ENCODE measurements at regions not wholly inside any gene's neighbourhood (a gene's known extent, or its start where the extent isn't known, plus 50 kb on each side); places are given as distances from the start of the nearest gene placed in this dataset.

DNA sequence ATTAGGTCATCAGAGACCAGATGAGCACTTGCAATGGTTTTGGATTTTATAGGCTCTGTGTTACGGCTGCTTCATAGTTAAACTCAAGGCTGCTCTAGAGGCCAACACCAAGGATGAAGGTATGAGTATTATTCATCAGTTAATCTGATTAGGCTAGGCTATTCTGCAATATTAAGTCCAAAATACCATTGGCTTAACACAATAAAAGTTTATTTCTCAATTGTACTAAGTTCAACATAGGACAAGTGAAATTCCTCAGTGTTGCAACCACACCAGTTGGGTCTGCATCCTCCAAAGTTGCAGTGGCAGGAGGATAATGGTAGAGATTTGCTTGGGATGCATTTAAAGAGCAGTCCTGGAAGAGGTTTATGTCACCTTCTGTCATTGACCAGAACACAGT is 538.3 kb upstream of the CDH2 start:
- Histone ChIP-seq H3K36me3 (ENCODE audit: control insufficient read depth, insufficient read depth, low read length) (no peaks in the 10 kb centered on the region), H3K27me3 (ENCODE audit: control insufficient read depth, insufficient read depth, low read length) (no peaks in the 10 kb centered on the region), H3K4me3 (ENCODE audit: low read depth, low read length) (no peak overlapping the region)
- DNase-seq (ENCODE audit: low read depth), result no peak
- TF ChIP-seq, protein P1, sequence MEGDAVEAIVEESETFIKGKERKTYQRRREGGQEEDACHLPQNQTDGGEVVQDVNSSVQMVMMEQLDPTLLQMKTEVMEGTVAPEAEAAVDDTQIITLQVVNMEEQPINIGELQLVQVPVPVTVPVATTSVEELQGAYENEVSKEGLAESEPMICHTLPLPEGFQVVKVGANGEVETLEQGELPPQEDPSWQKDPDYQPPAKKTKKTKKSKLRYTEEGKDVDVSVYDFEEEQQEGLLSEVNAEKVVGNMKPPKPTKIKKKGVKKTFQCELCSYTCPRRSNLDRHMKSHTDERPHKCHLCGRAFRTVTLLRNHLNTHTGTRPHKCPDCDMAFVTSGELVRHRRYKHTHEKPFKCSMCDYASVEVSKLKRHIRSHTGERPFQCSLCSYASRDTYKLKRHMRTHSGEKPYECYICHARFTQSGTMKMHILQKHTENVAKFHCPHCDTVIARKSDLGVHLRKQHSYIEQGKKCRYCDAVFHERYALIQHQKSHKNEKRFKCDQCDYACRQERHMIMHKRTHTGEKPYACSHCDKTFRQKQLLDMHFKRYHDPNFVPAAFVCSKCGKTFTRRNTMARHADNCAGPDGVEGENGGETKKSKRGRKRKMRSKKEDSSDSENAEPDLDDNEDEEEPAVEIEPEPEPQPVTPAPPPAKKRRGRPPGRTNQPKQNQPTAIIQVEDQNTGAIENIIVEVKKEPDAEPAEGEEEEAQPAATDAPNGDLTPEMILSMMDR (IDR thresholded peaks at IDR 0.05; ENCODE audit: insufficient read depth, low read length, poor library complexity, severe bottlenecking), result no peak

DNA sequence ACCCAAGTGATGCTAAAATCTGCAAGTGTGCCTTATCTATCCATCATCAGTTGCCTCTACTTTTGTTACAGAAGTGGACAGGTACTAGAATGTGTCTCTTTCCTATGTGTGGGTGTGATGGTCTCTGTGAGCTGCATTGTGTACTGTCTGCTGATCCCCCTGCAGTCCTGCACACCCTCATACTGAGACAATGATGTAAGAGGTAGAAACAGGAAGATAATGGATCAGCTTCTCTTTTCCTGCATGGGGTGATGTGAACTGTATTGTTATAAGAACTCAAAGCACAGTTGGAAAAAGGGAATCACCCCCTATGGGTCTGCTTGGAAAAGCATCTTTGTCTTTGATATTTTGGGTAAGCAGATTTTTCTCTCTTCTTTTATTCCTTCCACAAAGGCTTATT is 537.6 kb upstream of the CDH2 start:
- no peaks in the 10 kb centered on the region for H3K36me3 ChIP-seq (ENCODE audit: control insufficient read depth, insufficient read depth, low read length)
- H3K4me3 ChIP-seq (ENCODE audit: low read depth, low read length), result no peak overlapping the region
- DNase-seq (ENCODE audit: low read depth), result no peak
- TF ChIP-seq, protein P1 (IDR thresholded peaks at IDR 0.05; ENCODE audit: insufficient read depth, low read length, poor library complexity, severe bottlenecking), result no peak
- H3K27me3 ChIP-seq (ENCODE audit: control insufficient read depth, insufficient read depth, low read length), result no peaks in the 10 kb centered on the region

DNA sequence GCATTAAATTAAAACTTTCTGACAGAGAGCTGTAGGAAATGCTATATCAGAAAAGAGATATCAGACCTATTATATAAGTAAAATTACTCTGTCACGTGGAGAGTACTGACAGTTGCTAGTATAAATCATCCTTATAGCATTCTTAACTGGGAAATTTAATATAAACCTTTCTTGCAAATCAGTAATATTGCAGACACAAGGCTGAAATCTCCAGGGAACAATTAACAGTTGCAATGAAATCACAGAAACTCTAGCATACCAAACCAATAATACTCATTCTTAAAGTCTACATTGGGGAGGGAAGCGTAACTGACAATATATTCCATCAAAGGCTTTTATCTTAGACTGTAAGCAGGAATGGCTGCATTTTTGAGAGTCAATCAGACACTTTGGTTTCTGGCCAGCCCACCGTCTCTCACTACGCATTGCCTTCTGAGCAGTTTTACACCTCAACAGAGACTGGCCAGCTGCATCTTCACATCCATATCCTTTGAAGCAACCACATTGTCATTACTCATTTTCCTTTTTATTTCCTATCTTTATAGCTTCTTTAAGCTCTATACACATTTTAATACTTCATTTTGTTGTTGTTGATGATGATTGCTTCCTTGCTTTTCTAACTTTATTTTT is 536.0 kb upstream of the CDH2 start:
- TF ChIP-seq, protein P1 (IDR thresholded peaks at IDR 0.05; ENCODE audit: insufficient read depth, low read length, poor library complexity, severe bottlenecking), result no peak
- no peak for DNase-seq (ENCODE audit: low read depth)
- no peaks in the 10 kb centered on the region for H3K36me3 ChIP-seq (ENCODE audit: control insufficient read depth, insufficient read depth, low read length)
- H3K4me3 ChIP-seq (ENCODE audit: low read depth, low read length), result no peak overlapping the region
- no peaks in the 10 kb centered on the region for H3K27me3 ChIP-seq (ENCODE audit: control insufficient read depth, insufficient read depth, low read length)

DNA sequence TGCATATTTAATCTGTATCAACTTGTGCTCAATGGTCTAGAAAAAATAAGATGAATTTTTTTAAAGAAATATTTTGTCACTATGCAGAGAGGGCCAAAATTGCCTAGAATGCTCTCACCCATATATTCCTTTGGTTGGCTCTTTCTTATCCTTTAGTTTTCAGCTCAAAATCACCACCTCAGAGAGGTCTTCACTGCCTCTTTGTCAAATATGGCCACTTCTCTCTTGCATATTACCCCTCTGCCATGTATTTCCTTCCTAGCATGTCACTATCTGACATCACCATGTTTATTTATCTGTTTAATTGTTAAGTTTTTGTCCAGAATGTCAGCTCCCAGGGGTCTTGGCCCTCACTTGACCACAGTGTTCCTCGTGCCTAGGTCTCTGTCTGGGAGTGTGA is 535.2 kb upstream of the CDH2 start:
- TF ChIP-seq, protein P1 (IDR thresholded peaks at IDR 0.05; ENCODE audit: insufficient read depth, low read length, poor library complexity, severe bottlenecking), result no peak

DNA sequence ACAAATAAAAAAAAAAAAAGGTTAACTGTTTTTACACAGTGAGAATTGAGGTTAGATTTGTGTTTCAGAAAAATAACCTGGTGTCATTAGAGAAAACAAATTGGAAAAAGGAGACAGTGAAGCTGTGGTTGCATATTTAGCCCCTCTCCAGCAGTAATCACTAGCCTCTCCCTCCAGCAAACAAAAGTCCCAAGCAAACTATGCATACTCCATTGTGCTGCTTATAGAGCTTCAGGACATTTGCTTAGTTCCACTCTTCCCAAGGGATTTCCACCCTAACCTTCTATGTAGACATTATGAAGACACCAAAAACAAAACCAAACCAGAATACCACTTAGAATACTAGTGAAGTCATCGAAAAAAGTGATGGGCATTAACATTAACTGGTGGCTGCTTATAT is 534.2 kb upstream of the CDH2 start:
- TF ChIP-seq, protein P1 (IDR thresholded peaks at IDR 0.05; ENCODE audit: insufficient read depth, low read length, poor library complexity, severe bottlenecking), result no peak
- H3K27me3 ChIP-seq (ENCODE audit: control insufficient read depth, insufficient read depth, low read length), result no peaks in the 10 kb centered on the region
- H3K36me3 ChIP-seq (ENCODE audit: control insufficient read depth, insufficient read depth, low read length), result no peaks in the 10 kb centered on the region
- H3K4me3 ChIP-seq (ENCODE audit: low read depth, low read length), result no peak overlapping the region
- no peak for DNase-seq (ENCODE audit: low read depth)

More for the DNA sequence above, 535.2 kb upstream of the CDH2 start:
- Histone ChIP-seq H3K4me3 (ENCODE audit: low read depth, low read length) (no peak overlapping the region), H3K36me3 (ENCODE audit: control insufficient read depth, insufficient read depth, low read length) (no peaks in the 10 kb centered on the region), H3K27me3 (ENCODE audit: control insufficient read depth, insufficient read depth, low read length) (no peaks in the 10 kb centered on the region)
- DNase-seq (ENCODE audit: low read depth), result no peak

DNA sequence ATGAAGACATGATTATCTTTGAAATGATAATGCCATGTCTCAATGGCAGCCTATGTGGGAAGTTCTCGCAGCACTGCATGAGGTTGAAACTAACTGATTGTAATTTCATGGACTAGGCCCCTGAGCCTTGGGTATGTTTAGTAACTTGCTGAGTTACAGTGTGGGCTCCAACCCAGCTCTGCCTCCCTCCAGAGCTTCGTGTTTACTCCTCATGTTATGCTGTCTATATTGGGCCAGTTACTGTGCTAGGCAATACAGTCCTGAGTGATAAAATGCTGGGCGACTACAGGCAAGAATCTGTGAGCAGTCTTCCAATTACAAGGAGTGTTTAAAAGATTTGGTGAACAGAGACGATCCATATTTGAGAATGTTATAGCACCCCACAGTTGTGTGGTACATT is 530.1 kb upstream of the CDH2 start:
- no peak overlapping the region for H3K4me3 ChIP-seq (ENCODE audit: low read depth, low read length)
- H3K27me3 ChIP-seq (ENCODE audit: control insufficient read depth, insufficient read depth, low read length), result no peaks in the 10 kb centered on the region
- TF ChIP-seq, protein P1 (IDR thresholded peaks at IDR 0.05; ENCODE audit: insufficient read depth, low read length, poor library complexity, severe bottlenecking), result no peak
- DNase-seq (ENCODE audit: low read depth), result no peak
- H3K36me3 ChIP-seq (ENCODE audit: control insufficient read depth, insufficient read depth, low read length), result no peaks in the 10 kb centered on the region
